22Rv1 (cell line): ENCODE measurements at regions not wholly inside any gene's neighbourhood (a gene's known extent, or its start where the extent isn't known, plus 50 kb on each side); places are given as distances from the start of the nearest gene placed in this dataset.

ENCODE experiments used
- CTCF ChIP-seq: fragments of 450-650 bp; IDR thresholded peaks from 2 replicates; pipeline ENCODE4 v1.5.1; 2017; ENCODE audit warnings: mild to moderate bottlenecking
- ZFX ChIP-seq: fragments of 450-650 bp; IDR thresholded peaks from 2 replicates; pipeline ENCODE4 v1.6.1; 2017; ENCODE audit warnings: antibody characterized with exemption, borderline replicate concordance

DNA sequence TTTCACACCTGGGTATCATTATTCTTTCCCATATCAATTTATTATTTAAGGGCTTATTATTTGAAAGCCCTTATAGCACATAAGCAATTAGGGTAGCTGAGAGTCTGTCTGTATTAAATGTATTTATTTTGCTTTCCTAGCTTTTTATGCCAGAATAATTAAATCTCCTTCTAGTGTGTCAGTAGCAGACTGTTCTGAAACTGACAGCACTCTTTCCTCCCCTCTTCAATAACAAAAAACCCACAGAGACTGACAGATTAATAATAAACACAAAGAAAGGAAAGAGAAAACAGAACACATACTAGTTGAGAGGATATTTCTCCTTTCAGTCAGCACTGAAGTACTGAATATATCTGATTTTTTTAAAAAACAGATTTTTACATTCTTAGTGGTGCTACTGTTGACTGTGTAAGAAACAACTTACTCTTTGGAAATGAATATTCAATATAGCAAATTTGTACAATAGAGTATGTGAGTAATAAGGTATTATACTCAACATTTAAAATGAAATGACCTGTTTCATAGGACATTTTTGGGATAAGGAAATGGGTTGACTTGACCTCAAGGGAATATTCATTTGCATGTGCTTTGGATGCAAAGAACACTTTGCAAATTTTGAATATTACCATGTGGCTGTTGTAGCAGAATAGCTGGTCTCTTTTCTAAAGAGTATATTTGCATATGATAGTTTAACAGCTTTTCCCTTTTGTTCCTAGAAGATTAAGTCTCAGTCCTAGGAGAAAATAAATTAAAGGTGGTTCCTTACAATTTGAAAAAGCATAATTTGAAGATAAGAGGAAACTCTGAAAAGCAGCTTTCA is 208.3 kb downstream of the SPATA31D1 start:
- TF ChIP-seq CTCF (no peak), ZFX (no peak)
